Frontal cortex (tissue), 3 donors: ENCODE measurements at regions not wholly inside any gene's neighbourhood (a gene's known extent, or its start where the extent isn't known, plus 50 kb on each side); places are given as distances from the start of the nearest gene placed in this dataset.

ENCODE experiments used
- DNase-seq, 2 donors: peaks; one replicate each; pipeline ENCODE4 v3.0.0; 2012; ENCODE audit warnings: low spot score in 2 of 2
- FAIRE-seq: peaks from 2 replicates; lab custom pipeline; 2012; peaks lifted over from hg19 to GRCh38; lab: Jason Lieb, UNC
- donor health status: control.
- donor health status: control.
- donor health status: control.

DNA sequence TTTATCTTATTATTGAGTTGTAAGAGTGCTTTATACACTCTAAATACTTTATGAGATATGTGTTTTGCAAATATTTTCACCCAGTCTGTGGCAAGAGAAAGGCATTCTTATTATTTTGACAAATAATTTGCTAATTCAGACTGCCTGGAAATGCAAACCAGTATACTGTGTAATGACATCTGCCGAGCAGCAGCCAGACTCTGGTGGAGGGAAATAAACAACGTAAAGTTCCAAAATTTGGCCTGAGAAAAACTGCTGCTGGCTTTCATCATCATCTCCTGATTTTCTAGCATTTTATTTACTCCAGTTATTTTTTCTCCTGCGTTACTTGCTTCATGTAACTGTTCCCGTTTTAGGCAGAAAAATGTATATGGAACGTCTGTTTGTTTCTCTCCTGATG, 161.6 kb downstream of the RNF152 start:
- no peak for FAIRE-seq
- no peak for DNase-seq

DNA sequence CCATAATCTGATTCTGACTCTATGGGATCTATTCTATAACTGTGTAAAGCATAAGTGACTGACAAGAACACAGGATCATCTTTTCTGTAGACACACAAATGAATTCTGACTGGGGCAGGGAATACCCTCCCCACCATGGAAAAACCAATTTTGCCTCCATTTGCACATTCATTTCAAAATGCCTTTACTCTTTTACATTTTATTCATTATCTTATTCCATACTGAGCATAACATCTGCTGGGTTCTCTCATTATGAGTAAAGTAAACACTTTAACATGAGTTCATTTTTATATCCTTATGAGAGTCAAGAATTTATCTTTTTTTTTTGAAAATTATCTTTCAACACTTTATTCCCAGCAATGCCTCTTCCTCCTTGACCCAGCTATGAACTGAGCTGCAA, 163.5 kb downstream of the RNF152 start:
- DNase-seq (no peak), FAIRE-seq (no peak)

DNA sequence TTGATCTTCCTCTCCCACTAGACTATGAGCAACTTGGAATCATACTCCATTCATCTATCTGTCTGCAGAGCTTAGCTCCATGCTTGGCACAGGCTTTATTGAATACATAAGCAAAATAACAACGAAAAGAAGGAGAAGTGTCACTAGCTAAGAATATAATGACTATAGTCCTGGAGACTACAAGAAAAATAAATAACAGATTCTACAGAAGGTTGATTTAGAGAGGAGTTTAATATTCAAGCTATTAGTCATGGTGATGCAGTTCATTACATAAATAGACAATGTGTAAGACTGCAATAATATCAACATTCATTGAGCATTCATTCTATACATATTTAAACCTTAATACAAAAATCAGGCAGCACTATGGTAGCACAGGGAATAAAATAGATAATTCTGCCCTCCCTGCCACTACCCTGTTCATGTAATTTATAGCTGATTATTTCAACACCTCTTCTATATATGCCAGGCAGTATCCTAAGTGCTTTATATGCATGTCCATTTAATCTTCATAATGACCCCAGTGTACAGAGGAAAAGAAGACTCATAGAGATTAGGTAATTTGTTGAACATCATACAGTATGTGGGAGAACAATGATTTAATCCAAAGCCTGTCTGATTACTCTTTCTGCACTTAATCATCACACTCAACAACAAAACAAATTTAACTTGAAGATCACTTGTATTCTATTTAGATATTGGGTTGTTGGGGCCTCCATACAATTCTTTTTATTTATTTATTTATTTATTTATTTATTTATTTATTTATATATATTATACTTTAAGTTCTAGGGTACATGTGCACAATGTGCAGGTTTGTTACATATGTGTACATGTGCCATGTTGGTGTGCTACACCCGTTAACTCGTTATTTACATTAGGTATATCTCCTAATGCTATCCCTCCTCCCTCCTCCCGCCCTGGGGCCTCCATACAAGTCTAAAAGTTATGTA, 165.3 kb downstream of the RNF152 start:
- FAIRE-seq (no peak), DNase-seq (no peak)

DNA sequence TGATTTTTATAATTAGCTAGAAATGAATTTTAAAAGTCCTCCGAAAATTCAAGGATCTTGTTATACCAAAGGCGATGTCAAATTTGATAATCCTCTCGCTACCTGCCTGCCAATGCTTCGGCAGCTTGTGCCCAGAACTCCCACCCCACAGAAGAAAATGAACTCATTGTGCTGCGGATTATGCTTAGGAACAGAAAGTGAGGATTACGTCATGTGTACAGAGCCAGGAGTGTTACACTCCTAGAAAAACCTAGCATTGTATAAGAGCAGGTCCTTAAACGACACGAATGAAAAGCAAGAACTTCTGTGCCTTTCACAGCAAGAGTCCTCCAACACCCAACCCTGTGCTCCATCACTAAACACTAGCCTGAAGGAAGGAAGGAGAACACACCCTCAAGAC, 168.3 kb downstream of the RNF152 start:
- FAIRE-seq (no peak), DNase-seq (no peak)

DNA sequence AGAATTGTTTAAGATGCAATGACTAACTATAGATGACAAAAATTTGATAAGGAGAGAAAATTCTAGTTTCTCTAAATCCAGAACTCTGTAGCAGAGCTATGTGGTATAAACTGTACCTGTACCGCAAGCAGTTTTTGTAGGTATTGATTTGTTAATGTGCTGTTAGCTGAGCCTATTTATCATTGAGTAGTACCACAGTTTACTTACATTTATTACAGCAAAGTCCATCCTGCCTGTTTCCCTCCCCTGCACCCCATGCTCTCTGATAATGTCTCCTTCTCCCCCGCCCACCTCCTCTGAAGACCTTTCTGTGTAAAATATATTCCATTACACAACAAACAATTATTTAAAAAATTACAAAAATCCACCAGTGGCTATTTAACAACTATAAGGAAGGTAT, 170.6 kb downstream of the RNF152 start:
- no peak for DNase-seq
- FAIRE-seq, result no peak

DNA sequence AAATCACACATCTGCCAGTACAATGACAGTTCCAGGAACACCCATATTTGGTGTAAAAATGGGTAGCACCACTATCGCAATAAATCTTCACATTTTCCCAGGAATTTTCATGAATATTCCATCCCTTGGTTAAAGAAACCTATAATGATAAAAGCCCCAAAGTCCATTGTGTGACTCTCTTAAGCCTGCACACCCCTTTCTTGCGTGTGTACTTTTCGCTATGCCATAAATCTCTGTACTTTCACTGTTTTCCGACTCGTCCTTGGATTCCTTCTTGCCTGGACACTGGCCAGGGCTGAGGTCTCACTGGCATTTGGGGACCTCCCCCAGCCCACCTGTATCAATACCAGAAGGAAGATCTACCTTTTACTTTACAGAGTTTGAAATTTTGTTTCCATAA, 172.3 kb downstream of the RNF152 start:
- no peak for DNase-seq
- FAIRE-seq, result no peak

DNA sequence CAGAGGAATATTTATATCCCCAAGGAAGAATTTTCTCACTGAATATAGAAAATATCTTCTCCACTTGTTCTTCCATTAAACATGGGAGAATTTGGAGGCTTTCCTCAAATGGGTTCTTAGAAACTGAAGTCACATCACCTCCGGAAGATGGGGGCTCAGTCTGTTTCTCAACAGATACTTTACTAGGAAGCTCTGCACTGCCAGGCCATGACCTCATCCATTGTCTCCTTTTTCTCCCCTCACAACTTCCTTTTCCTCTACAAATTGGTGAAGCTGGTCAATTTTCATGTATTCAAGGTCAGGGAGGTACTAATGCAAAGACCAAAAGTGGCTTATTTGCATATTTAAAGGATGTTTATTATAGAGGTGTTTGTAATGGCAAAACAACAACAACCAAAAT, 173.1 kb downstream of the RNF152 start:
- FAIRE-seq (no peak), DNase-seq (no peak)

DNA sequence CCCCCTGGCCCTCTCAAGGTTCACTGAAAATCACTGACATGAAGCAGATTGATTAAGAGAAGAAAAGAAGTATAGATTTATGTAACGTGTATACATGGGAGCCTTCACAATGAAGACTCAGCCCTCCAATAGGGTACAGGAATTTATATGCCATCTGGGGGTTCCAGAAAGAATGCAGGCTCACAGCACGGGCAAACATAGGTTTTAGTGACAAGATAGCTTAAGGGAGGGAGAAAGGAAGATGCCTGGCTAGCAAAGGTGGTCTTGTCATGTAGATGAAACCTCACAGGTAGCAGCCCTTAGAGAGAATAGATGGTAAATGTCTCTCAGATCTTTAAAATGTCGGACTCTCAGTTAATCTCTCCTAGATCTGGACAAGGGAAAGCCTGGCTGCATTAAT, 173.9 kb downstream of the RNF152 start:
- no peak for FAIRE-seq
- DNase-seq, result no peak

DNA sequence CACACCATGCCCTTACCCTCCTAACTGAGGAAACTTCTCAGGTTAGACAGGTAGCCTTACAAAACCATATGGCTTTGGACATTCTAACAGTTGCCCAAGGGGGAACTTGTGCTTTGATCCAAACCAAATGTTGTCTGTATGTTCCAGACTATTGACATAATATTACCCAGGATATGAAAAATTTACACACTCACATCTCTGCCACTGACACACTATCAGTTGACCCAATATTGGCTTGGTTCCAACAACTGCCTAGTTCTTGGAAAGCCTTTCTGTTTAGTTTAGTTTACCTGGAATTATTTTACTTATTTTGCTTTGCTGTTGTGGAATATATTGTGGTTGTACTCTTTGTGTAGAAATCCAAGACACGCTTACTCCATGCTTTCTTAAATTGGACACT, 178.4 kb downstream of the RNF152 start:
- DNase-seq (no peak), FAIRE-seq (no peak)

DNA sequence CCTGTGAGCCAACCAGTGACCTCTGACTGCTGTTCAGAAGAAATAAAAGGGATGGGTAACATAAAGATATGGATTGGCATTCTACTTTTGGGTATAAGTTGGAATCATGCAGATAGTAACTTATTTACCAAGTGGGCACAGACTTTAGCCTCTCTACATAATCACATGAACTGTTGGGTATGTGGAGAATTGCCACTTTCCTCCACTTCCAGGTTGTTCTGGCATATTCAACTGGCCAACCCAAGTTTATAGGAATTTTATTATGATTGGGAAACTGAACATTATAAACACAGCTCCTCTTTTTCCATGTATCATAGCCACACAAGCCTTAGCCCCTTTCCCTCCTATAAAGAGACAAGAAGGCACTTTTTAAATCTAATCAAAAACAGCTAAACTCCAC, 179.3 kb downstream of the RNF152 start:
- DNase-seq (no peak), FAIRE-seq (no peak)

DNA sequence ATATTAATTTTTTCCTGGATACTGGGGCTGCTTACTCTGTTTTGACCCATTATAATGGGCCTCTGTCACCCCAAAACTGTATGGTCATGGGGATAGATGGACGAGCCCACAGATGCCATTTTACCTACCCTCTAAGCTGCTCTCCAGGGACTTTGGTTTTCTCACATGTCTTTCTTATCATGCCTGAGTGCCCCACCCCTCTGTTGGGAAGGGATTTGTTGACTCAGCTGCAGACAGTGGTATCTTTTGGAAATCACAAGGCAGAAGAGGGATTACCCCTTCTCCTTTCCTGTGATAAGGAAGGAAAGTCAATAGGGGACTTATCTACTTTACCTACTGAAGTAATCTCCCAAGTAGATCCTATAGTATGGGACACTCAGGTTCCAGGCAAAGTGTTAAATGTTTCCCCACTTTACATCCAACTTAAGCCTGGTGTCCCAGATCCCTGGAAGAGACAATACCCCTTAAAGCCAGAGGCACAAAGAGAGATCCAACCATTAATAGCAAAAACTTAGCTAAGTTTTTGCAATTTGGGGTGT, 182.7 kb downstream of the RNF152 start:
- DNase-seq, result no peak
- no peak for FAIRE-seq

DNA sequence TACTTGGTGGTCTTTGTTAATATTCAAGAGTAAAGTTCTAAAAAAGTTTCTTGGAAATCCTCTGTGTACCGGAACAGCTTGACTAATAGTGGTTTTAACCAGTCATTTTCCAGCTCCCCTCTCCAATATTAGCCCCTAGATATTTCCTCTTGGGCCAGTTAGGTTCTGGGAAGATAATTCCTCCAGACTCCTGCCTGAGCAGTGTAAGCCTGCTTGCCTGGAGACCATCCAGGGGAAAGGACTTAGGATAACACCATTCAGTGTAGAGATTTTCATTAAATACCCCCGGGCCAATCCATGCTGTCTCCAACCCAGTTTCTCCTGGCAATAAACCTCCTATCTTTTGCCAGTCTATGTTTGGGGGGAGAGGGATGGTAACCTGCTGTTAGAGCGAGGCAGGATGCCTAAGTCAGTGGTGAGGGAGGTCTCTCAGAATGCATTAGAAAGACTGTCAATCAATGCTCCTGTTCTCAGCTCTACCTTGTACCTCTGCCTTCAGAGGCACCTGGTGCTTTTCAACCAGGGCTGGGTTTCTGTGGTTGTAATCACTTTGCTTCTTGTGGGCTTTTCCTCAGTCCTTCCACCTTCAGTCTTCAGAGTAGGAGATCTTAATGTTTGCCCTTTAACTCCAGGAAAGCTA, 186.4 kb downstream of the RNF152 start:
- DNase-seq (no peak), FAIRE-seq (no peak)

DNA sequence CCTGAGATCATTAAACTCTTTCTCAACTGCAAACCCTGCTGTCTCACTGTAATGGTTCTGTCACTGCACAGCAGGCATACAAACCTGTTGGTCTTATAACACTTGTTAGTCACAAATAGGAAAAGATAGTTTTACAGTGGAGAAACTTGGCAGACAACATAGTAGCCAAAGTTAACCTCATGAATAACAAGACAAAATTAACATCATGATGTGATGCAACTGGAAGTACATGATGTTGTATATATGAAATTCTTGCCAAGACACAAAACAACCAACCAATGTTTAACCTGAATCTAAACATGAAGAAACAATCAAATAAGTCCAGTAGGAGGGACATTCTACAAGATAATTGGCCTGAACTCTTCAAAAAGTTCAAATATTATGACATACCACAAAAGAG, 189.3 kb downstream of the RNF152 start:
- DNase-seq, result no peak
- no peak for FAIRE-seq

DNA sequence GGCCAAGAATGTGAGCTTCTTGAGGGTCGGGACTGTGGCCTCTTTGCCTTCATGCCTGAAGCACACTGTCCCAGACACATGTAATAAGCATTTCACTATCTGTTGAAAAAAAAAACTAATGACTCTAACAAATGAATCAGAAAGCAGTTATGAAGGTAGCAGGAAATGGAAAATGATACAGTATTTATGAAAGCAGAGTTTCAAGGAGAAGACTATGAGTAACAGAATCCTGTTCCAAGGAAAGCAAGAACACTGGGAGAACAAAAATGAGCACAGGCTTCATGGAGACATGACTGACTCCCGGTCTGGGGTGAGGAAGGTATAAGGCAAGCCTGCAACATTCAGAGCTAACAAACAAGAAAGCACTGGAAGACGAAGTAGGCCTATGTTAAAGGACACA, 190.8 kb downstream of the RNF152 start:
- no peak for DNase-seq

DNA sequence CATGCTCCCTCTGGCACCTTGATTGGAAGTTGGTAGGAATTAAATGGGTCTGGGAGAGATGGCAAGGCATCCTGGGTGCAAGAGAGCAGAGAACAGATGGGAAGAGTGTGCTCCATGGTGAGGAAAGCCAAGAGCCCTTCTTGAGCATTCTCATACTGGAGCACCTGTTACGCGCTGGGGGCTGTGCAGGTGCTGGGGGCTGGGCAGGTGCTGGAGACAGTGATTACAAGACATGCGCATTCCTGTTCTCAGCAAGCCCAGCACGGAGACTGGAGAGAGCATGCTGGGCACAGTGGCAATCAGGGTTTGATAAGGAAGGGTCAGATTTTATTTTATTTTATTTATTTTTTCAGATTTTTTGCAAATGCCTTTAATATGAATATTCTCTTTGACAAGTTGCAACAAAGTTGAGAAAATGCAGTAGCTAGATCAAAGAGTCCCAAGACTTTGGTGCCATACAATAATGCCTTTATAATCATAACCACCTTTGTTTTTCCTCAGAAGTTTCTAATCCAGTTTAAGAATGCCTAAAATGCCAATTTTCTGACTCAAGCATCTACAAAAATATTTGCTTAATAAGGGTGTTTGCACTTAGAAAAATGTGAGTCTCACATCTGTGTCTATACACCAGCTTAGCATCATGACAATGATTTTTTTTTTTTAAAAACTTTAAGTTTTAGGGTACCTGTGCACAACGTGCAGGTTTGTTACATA, 193.3 kb downstream of the RNF152 start:
- DNase-seq (no peak), FAIRE-seq (no peak)

More for the DNA sequence above, 190.8 kb downstream of the RNF152 start:
- FAIRE-seq, result no peak

DNA sequence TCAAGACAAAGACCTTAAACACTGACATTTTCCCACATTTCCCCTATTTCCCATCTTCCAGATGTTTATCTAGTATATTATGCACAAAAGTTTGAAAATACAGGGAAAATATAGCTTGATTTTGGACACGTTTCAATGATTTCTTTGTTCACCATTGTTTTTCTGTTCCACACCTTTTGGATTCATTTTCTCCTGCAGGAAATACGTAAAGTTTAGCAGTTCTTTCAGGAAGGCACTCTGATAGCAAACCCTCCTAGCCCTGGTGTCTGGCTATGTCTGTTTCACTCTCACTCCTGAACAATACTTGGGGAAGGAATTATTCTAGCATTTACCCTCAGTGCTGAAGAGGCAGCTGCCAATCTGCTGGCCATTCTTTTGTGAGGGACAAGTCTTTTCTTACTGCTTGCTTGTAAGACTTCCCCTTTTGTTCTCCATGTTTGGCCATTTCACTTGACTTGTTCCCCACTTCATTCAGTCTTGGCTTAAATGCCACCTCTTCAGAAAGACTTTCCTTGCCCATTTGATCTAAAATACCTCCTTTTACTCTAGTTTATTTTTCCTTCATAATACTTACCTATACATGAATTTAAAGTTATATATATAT, 195.4 kb downstream of the RNF152 start:
- DNase-seq, result no peak
- FAIRE-seq, result no peak

DNA sequence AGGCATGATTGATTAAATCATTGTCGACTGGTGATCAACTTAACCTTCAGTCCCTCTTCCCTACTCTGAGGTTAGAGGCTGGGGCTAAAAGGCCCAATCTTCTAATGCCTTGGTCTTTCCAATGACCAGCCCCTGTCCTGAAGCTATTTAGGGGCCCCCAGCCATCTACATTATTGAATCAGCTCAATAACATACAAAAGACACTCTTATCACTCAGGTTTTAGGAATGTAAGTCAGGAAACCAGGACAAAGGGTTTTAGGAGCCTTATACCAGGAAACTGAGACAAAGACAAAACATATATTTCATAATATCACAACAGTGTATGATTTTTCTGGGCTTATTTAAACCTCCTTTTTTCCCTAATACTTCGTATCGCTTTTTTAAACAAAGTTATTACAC, 198.6 kb downstream of the RNF152 start:
- DNase-seq (no peak), FAIRE-seq (no peak)

DNA sequence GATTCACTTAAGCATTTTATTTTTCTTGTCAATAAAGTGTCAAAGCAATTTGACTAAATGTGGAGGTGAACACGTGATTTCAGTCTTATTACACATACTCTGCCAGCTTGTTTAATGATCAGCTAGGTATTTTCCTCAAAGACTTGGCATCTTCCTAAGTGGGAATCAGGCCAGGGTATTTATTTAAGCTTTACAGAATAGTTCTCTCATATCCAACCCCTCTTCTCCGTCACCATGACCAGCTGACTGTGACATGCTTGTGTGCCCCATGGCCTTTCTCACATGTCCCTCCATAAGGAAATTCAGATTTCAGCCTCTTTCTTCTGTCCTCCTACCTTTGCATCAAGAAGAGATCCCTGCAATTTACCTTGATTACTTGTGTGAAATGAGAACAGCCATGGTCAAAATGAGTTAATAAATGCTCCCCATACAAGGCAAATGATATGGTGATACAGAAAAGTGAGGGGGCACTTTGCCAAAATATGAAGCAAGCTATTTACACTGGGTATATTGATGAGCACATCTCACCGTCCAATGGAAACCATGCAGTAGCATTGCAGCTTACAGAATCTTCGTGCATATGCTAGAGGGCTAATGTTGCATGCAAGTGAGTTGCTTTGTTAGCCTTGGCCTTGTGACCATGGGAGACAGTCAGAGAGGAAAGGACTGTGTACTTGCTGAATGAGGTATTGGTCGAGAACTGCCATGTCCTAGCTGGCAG, 202.2 kb downstream of the RNF152 start:
- FAIRE-seq (no peak), DNase-seq (no peak)

DNA sequence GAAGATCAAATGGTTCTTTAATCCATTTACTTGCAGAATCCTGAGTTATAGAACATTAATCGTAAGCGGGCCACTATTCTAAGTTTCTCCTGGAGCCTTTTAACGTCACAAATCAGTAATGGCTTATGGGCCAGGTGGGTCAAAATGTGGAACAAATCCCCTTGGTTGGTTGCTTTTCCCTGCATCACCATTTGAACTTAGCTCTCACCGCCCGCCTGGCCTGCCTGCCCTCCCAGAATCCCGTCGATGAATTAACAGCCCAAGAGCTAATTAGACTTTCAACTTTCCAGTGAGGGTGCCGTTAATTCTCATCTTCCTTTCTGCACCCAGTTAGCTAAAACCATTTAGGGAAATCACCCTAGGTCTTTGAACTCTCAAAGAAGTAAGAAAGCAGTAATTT, 205.5 kb downstream of the RNF152 start:
- FAIRE-seq, result no peak
- DNase-seq, result no peak

DNA sequence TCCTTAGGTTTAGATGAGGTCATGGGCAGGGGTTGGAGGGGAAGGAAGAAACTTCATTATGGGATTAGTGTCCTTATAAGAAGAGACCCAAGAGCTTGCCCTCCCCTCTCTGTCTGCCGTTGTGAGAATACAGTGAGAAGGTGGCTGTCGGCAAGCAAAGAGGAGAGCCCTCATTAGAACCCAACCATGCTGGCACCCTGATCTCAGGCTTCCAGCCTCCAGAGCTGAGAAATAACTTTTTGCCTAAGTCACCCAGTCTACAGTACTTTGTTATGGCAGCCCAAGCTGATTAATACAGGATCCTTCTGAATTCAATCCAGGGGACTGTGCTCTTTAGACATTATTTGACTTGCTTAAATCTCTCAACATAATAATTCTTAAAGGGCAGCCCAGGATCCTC, 209.0 kb downstream of the RNF152 start:
- DNase-seq (no peak), FAIRE-seq (no peak)
